ENCODE measurements at regions not wholly inside any gene's neighbourhood (a gene's known extent, or its start where the extent isn't known, plus 50 kb on each side); places are given as distances from the start of the nearest gene placed in this dataset.

DNA sequence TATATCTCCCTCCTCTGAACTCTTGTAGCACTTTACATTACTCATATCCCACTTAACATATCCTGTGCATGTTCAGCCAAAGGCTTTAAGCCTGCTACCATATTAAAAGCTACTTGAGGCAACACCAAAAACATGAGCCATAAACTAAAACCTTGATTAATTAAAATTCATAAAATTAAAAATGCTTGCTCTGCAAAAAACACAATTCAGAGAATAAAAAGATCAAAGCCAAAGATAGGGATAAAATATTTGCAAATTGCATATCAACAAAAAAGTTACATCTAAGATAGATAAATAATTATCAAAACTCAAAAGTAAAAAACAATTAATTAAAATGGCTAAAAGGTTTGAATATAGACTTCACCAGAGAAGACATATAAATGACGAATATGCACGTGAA, 495.4 kb upstream of the PIK3C3 start:
- Mint-ChIP-seq H3K27ac (no peak overlapping the region), H3K4me1 (ENCODE audit: low read depth) (no peaks in the 10 kb centered on the region), H3K27me3 (ENCODE audit: insufficient read depth) (no peaks in the 10 kb centered on the region), H3K36me3 (ENCODE audit: low read depth) (no peaks in the 10 kb centered on the region), H3K4me3 (no peak overlapping the region), H3K9me3 (no peaks in the 10 kb centered on the region)
- intact Hi-C loops (cut with micrococcal nuclease) = no loop called here
- no peak for DNase-seq (ENCODE audit: low spot score)

DNA sequence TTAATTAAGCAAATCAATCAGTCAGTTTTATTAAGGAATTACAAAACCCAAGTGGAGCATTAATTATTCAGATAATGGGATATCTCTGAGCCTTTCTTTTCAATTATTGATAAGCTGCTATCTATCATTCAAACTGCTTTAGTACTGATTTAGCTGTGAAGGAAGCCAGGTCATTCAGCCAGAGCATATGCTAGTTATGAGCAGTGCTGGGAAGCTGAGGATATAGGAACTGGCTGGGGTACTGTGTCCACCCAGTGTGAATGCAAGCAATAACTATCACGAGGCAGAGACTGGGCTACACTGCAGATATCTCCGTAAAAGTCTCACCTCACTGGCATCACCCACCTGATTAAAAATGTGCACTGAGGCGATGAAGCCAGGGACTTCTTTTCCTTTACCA, 496.7 kb upstream of the PIK3C3 start:
- no peak for DNase-seq (ENCODE audit: low spot score)
- H3K4me1 Mint-ChIP-seq (ENCODE audit: low read depth) = no peaks in the 10 kb centered on the region
- no peaks in the 10 kb centered on the region for H3K9me3 Mint-ChIP-seq
- H3K4me3 Mint-ChIP-seq = no peak overlapping the region
- no peaks in the 10 kb centered on the region for H3K27me3 Mint-ChIP-seq (ENCODE audit: insufficient read depth)
- no peaks in the 10 kb centered on the region for H3K36me3 Mint-ChIP-seq (ENCODE audit: low read depth)
- intact Hi-C loops (cut with micrococcal nuclease) = no loop called here
- H3K27ac Mint-ChIP-seq = no peak overlapping the region

GRCh38 chr18:41457765-41458326, 497.2 kb upstream of the PIK3C3 start:
- no peaks in the 10 kb centered on the region for H3K36me3 Mint-ChIP-seq (ENCODE audit: low read depth)
- H3K4me1 Mint-ChIP-seq (ENCODE audit: low read depth) = no peaks in the 10 kb centered on the region
- intact Hi-C loops (cut with micrococcal nuclease) = no loop called here
- no peak overlapping the region for H3K4me3 Mint-ChIP-seq
- H3K27me3 Mint-ChIP-seq (ENCODE audit: insufficient read depth) = no peaks in the 10 kb centered on the region
- no peak for DNase-seq (ENCODE audit: low spot score)
- no peaks in the 10 kb centered on the region for H3K9me3 Mint-ChIP-seq
- H3K27ac Mint-ChIP-seq = no peak overlapping the region

DNA sequence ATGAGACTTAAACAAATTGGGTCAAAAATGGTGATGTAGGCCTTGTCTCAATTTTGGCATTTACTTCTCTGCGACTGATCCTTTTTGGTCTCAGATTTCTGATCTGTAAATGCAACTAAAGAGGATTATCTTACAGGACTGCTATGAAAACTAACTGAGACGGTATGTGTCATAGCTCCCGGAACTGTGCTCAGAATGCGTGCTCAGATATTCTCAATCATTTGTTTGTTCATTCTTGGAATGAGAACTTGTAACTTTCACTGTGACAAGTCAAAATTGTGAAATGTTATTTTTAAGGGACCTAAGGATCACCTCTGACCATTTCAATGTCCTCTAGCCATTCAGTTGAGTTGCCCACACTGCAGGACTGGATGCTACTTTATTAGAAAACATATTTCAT, 498.2 kb upstream of the PIK3C3 start:
- H3K27ac Mint-ChIP-seq = no peak overlapping the region
- H3K9me3 Mint-ChIP-seq = no peaks in the 10 kb centered on the region
- no peak for DNase-seq (ENCODE audit: low spot score)
- intact Hi-C loops (cut with micrococcal nuclease) = no loop called here
- no peaks in the 10 kb centered on the region for H3K27me3 Mint-ChIP-seq (ENCODE audit: insufficient read depth)
- no peaks in the 10 kb centered on the region for H3K36me3 Mint-ChIP-seq (ENCODE audit: low read depth)
- no peak overlapping the region for H3K4me3 Mint-ChIP-seq
- no peaks in the 10 kb centered on the region for H3K4me1 Mint-ChIP-seq (ENCODE audit: low read depth)

DNA sequence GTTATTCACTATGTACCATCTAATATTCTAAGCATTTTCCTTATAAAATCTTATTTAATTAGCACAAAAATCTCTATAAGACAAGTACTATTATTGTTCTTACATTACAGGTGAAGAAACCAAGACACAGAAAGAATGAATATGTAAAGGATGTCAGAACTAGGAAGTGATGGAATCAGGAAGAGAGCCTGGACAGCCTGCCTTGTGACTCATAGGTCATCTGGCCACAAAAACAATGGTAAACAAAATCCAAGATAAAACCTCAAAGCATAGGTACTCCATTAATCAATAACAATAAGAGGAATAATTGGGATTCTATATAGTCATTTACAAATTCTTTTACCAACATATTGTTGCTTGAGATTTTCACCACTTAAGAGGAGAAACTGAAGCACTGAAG, 505.4 kb upstream of the PIK3C3 start:
- H3K4me1 Mint-ChIP-seq (ENCODE audit: low read depth) = no peaks in the 10 kb centered on the region
- intact Hi-C loops (cut with micrococcal nuclease) = no loop called here
- no peak overlapping the region for H3K4me3 Mint-ChIP-seq
- no peak overlapping the region for H3K27ac Mint-ChIP-seq
- no peaks in the 10 kb centered on the region for H3K27me3 Mint-ChIP-seq (ENCODE audit: insufficient read depth)
- peaks cover 2% of the 10 kb centered on the region for H3K9me3 Mint-ChIP-seq
- no peaks in the 10 kb centered on the region for H3K36me3 Mint-ChIP-seq (ENCODE audit: low read depth)
- DNase-seq (ENCODE audit: low spot score) = no peak

DNA sequence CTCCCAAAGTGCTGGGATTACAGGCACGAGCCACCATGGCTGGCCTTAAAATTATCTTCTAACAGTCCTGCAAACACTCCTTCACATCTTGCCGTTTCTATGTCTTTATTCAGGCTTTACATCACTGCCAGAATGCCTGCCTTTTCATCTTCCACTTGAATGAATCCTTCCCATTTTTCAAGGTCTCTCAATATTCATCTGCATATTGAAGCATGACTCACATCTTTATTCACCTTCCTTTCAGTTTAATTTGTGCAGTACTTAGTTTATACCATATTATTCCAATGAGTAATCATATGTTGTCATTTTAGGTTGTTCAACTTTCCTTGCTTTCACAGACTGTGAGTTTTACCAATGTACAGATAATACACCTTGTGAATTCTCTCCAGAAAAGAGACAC, 510.1 kb upstream of the PIK3C3 start:
- no peaks in the 10 kb centered on the region for H3K27me3 Mint-ChIP-seq (ENCODE audit: insufficient read depth)
- H3K9me3 Mint-ChIP-seq = peaks cover 7% of the 10 kb centered on the region
- H3K27ac Mint-ChIP-seq = no peak overlapping the region
- no peak for DNase-seq (ENCODE audit: low spot score)
- H3K4me3 Mint-ChIP-seq = no peak overlapping the region
- intact Hi-C loops (cut with micrococcal nuclease) = no loop called here
- no peaks in the 10 kb centered on the region for H3K36me3 Mint-ChIP-seq (ENCODE audit: low read depth)
- H3K4me1 Mint-ChIP-seq (ENCODE audit: low read depth) = no peaks in the 10 kb centered on the region

GRCh38 chr18:41436772-41437171, 518.3 kb upstream of the PIK3C3 start:
- H3K27ac Mint-ChIP-seq = no peak overlapping the region
- no peaks in the 10 kb centered on the region for H3K4me1 Mint-ChIP-seq (ENCODE audit: low read depth)
- H3K36me3 Mint-ChIP-seq (ENCODE audit: low read depth) = no peaks in the 10 kb centered on the region
- no peak overlapping the region for H3K4me3 Mint-ChIP-seq
- H3K27me3 Mint-ChIP-seq (ENCODE audit: insufficient read depth) = no peaks in the 10 kb centered on the region
- DNase-seq (ENCODE audit: low spot score) = no peak
- peaks cover 4% of the 10 kb centered on the region for H3K9me3 Mint-ChIP-seq
- intact Hi-C loops (cut with micrococcal nuclease) = no loop called here

DNA sequence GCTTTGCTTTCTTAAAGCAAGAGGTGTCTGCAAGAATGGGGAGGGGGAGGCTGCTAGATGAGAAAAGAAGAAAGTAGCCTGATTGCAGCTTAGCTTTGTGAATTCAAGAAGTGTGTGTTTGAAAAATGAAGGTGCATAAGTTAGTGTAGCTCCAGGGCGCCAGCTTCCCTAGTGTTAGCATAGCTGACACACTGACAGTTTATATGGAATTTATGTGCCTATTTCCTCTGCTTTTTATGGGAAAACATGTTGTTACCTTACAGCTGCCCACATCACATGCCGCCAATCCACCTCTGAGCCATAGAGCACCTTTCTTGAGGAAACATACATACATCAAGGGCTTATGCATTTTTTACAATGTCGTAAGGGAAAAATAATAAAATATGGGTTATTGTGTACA, 536.4 kb upstream of the PIK3C3 start:
- Mint-ChIP-seq H3K27ac (no peak overlapping the region), H3K4me3 (no peak overlapping the region), H3K36me3 (ENCODE audit: low read depth) (no peaks in the 10 kb centered on the region), H3K4me1 (ENCODE audit: low read depth) (no peaks in the 10 kb centered on the region), H3K27me3 (ENCODE audit: insufficient read depth) (no peaks in the 10 kb centered on the region), H3K9me3 (peaks cover 8% of the 10 kb centered on the region)
- intact Hi-C loops (cut with micrococcal nuclease) = no loop called here
- no peak for DNase-seq (ENCODE audit: low spot score)

- intact Hi-C loops (cut with micrococcal nuclease) = no loop called here
- H3K27ac Mint-ChIP-seq = no peak overlapping the region
- H3K27me3 Mint-ChIP-seq (ENCODE audit: insufficient read depth) = peaks cover 3% of the 10 kb centered on the region
These were observed 539.0 kb upstream of the PIK3C3 start for GRCh38 chr18:41416044-41416443.

DNA sequence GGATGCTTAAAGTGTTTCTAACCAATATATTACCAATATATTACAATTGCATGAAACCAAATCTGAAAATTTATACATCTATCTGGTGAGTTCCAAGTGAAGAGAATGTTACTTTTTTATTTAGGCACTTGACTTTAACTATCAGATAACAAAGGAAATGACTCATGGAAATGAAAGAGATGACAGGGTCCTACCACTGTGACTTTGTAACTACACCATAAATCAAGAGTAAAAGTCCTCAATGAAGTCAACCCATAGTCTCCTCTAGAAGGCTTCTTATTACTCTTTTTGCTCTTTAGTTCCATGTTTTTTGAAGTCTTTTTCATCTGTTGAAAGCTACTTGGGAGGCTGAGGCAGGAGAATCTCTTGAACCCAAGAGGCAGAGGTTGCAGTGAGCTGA, 545.0 kb upstream of the PIK3C3 start:
- intact Hi-C loops (cut with micrococcal nuclease) = no loop called here
- no peak overlapping the region for H3K4me3 Mint-ChIP-seq
- peaks cover 14% of the 10 kb centered on the region for H3K9me3 Mint-ChIP-seq

More at GRCh38 chr18:41416044-41416443, 539.0 kb upstream of the PIK3C3 start:
- H3K9me3 Mint-ChIP-seq = peaks cover 8% of the 10 kb centered on the region
- no peak for DNase-seq (ENCODE audit: low spot score)
- H3K4me1 Mint-ChIP-seq (ENCODE audit: low read depth) = no peaks in the 10 kb centered on the region
- H3K36me3 Mint-ChIP-seq (ENCODE audit: low read depth) = no peaks in the 10 kb centered on the region
- no peak overlapping the region for H3K4me3 Mint-ChIP-seq

GRCh38 chr18:41406834-41407233, 548.2 kb upstream of the PIK3C3 start:
- no peak overlapping the region for H3K27ac Mint-ChIP-seq
- peaks cover 9% of the 10 kb centered on the region for H3K9me3 Mint-ChIP-seq
- peaks cover 3% of the 10 kb centered on the region for H3K27me3 Mint-ChIP-seq (ENCODE audit: insufficient read depth)
- H3K36me3 Mint-ChIP-seq (ENCODE audit: low read depth) = no peaks in the 10 kb centered on the region
- H3K4me1 Mint-ChIP-seq (ENCODE audit: low read depth) = no peaks in the 10 kb centered on the region
- H3K4me3 Mint-ChIP-seq = no peak overlapping the region
- no peak for DNase-seq (ENCODE audit: low spot score)
- intact Hi-C loops (cut with micrococcal nuclease) = no loop called here

More for the DNA sequence above, 545.0 kb upstream of the PIK3C3 start:
- no peak overlapping the region for H3K27ac Mint-ChIP-seq
- DNase-seq (ENCODE audit: low spot score) = no peak
- no peaks in the 10 kb centered on the region for H3K4me1 Mint-ChIP-seq (ENCODE audit: low read depth)
- H3K36me3 Mint-ChIP-seq (ENCODE audit: low read depth) = no peaks in the 10 kb centered on the region
- peaks cover 3% of the 10 kb centered on the region for H3K27me3 Mint-ChIP-seq (ENCODE audit: insufficient read depth)

DNA sequence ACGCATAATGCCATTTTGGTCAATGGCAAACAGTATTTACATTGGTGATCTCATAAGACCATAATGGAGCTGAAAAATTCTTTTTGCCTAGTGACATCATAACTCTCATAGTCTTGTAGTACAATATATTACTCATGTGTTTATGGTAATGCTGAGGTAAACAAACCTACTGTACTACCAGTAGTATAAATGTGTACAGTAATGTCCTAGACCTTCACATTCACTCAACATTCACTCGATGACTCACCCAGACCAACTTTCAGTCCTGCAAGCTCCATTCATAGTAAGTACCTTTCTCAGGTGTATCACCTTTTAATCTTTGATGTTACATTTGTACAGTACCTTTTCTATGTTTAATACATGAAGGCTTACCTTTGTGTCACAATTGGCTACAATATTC, 558.2 kb upstream of the PIK3C3 start:
- H3K9me3 Mint-ChIP-seq = no peaks in the 10 kb centered on the region
- DNase-seq (ENCODE audit: low spot score) = no peak
- no peaks in the 10 kb centered on the region for H3K4me1 Mint-ChIP-seq (ENCODE audit: low read depth)
- no peaks in the 10 kb centered on the region for H3K36me3 Mint-ChIP-seq (ENCODE audit: low read depth)
- intact Hi-C loops (cut with micrococcal nuclease) = no loop called here
- H3K4me3 Mint-ChIP-seq = no peak overlapping the region
- H3K27ac Mint-ChIP-seq = no peak overlapping the region
- H3K27me3 Mint-ChIP-seq (ENCODE audit: insufficient read depth) = no peaks in the 10 kb centered on the region

DNA sequence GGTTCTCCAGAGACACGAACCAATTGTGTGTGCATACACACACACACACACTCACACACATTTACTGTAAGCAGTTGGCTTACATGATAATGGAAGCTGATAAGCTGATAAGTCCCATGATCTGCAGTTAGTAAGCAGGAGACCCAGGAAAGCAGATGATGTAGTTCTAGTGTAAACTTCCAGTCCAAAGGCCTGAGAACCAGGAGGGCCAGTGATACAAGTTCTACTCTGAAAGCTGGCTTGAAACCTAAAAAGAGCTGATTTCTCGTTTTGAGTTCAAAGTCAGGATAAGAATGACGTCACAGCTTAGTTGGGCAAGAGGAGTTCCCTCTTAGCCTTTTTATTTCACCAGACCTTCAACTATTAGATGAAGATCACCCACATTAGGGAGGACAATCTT, 558.8 kb upstream of the PIK3C3 start:
- no peaks in the 10 kb centered on the region for H3K9me3 Mint-ChIP-seq
- H3K4me1 Mint-ChIP-seq (ENCODE audit: low read depth) = no peaks in the 10 kb centered on the region
- no peaks in the 10 kb centered on the region for H3K36me3 Mint-ChIP-seq (ENCODE audit: low read depth)
- no peak overlapping the region for H3K4me3 Mint-ChIP-seq
- intact Hi-C loops (cut with micrococcal nuclease) = no loop called here
- no peak for DNase-seq (ENCODE audit: low spot score)
- H3K27ac Mint-ChIP-seq = no peak overlapping the region
- no peaks in the 10 kb centered on the region for H3K27me3 Mint-ChIP-seq (ENCODE audit: insufficient read depth)

- Mint-ChIP-seq H3K27ac (no peak overlapping the region), H3K4me1 (ENCODE audit: low read depth) (no peaks in the 10 kb centered on the region), H3K4me3 (no peak overlapping the region), H3K9me3 (no peaks in the 10 kb centered on the region), H3K27me3 (ENCODE audit: insufficient read depth) (no peaks in the 10 kb centered on the region), H3K36me3 (ENCODE audit: low read depth) (no peaks in the 10 kb centered on the region)
- intact Hi-C loops (cut with micrococcal nuclease) = no loop called here
- no peak for DNase-seq (ENCODE audit: low spot score)
These were observed 559.3 kb upstream of the PIK3C3 start for GRCh38 chr18:41395695-41396094.

All from activated T-helper 1 cell treated with anti-CD3 and anti-CD28 coated beads, Interleukin-12 subunit alpha, Interleukin-12 subunit beta, Interleukin-2, Interleukin-4 antibody, amounts not matched to agents 30 ng/mL and 10 ng/mL and 1 ng/mL, durations not matched to agents 14 hours and 24 hours and 36 hours (primary cell).